ENCODE measurements at regions not wholly inside any gene's neighbourhood (a gene's known extent, or its start where the extent isn't known, plus 50 kb on each side); places are given as distances from the start of the nearest gene placed in this dataset.

- H3K4me3 Mint-ChIP-seq (ENCODE audit: unreplicated experiment): no peak overlapping the region
Measured at GRCh38 chr13:22152751-22153150, 481.9 kb downstream of the FGF9 start.

DNA sequence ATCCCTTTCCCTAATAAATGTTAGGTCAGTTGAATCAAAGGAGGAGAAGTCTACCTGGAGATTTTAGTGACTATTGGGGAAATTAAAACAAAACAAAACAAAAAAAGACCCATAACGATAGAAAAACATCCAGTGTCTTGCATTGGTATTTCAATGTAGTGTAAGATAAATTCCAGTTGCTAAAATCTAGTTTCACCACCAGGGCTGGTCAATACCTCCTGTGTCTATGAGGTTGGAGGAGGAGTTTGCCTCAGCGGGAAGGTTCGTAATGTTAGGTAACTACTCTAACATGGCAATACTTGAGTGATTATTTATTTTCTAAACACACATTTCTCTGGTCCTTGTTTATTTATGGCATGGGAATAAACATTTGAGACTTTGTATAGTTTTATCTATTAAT lies 483.2 kb downstream of the FGF9 start:
- H3K27me3 Mint-ChIP-seq (ENCODE audit: low read depth): peaks cover 11% of the 10 kb centered on the region
- no peaks in the 10 kb centered on the region for H3K36me3 Mint-ChIP-seq (ENCODE audit: low read depth)
- TF ChIP-seq, protein P1, sequence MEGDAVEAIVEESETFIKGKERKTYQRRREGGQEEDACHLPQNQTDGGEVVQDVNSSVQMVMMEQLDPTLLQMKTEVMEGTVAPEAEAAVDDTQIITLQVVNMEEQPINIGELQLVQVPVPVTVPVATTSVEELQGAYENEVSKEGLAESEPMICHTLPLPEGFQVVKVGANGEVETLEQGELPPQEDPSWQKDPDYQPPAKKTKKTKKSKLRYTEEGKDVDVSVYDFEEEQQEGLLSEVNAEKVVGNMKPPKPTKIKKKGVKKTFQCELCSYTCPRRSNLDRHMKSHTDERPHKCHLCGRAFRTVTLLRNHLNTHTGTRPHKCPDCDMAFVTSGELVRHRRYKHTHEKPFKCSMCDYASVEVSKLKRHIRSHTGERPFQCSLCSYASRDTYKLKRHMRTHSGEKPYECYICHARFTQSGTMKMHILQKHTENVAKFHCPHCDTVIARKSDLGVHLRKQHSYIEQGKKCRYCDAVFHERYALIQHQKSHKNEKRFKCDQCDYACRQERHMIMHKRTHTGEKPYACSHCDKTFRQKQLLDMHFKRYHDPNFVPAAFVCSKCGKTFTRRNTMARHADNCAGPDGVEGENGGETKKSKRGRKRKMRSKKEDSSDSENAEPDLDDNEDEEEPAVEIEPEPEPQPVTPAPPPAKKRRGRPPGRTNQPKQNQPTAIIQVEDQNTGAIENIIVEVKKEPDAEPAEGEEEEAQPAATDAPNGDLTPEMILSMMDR (IDR thresholded peaks at IDR 0.05): no peak
- H3K4me1 Mint-ChIP-seq (ENCODE audit: low read depth): no peaks in the 10 kb centered on the region
- DNase-seq (ENCODE audit: low spot score): no peak
- H3K9me3 Mint-ChIP-seq (ENCODE audit: low read depth): no peaks in the 10 kb centered on the region
- H3K27ac Mint-ChIP-seq (ENCODE audit: unreplicated experiment): no peak overlapping the region
- no peak overlapping the region for H3K4me3 Mint-ChIP-seq (ENCODE audit: unreplicated experiment)

More at GRCh38 chr13:22152751-22153150, 481.9 kb downstream of the FGF9 start:
- TF ChIP-seq, protein P1 (IDR thresholded peaks at IDR 0.05): no peak
- peaks cover 11% of the 10 kb centered on the region for H3K27me3 Mint-ChIP-seq (ENCODE audit: low read depth)
- H3K9me3 Mint-ChIP-seq (ENCODE audit: low read depth): peaks cover under 1% of the 10 kb centered on the region
- DNase-seq (ENCODE audit: low spot score): no peak
- no peaks in the 10 kb centered on the region for H3K4me1 Mint-ChIP-seq (ENCODE audit: low read depth)
- H3K36me3 Mint-ChIP-seq (ENCODE audit: low read depth): no peaks in the 10 kb centered on the region
- no peak overlapping the region for H3K27ac Mint-ChIP-seq (ENCODE audit: unreplicated experiment)

- peaks cover 12% of the 10 kb centered on the region for H3K9me3 Mint-ChIP-seq (ENCODE audit: low read depth)
- no peaks in the 10 kb centered on the region for H3K4me1 Mint-ChIP-seq (ENCODE audit: low read depth)
- H3K27me3 Mint-ChIP-seq (ENCODE audit: low read depth): no peaks in the 10 kb centered on the region
- TF ChIP-seq, protein P1 (IDR thresholded peaks at IDR 0.05): no peak
- H3K4me3 Mint-ChIP-seq (ENCODE audit: unreplicated experiment): no peak overlapping the region
- no peak overlapping the region for H3K27ac Mint-ChIP-seq (ENCODE audit: unreplicated experiment)
- no peak for DNase-seq (ENCODE audit: low spot score)
- H3K36me3 Mint-ChIP-seq (ENCODE audit: low read depth): no peaks in the 10 kb centered on the region
Measured at GRCh38 chr13:22161871-22162270, 491.0 kb downstream of the FGF9 start.

DNA sequence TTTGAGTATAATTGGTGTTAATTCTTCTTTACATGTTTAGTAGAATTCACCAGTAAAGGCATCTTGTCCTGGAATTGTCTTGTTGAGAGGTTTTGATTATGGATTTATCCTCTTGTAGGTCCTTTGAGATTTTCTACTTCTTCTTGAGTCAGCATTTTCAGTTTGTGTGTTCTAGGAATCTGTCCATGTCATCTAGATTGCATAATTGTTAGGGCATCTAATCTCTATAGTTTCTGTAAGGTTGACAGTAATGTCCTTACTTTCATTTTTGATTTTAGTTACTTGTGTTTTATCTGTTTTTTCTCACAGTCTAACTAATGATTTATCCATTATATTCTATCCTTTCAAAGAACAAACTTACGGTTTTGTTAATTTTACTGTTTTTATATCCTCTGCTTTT lies 492.0 kb downstream of the FGF9 start:
- H3K36me3 Mint-ChIP-seq (ENCODE audit: low read depth): no peaks in the 10 kb centered on the region
- H3K9me3 Mint-ChIP-seq (ENCODE audit: low read depth): peaks cover 12% of the 10 kb centered on the region
- DNase-seq (ENCODE audit: low spot score): no peak
- no peak overlapping the region for H3K4me3 Mint-ChIP-seq (ENCODE audit: unreplicated experiment)
- TF ChIP-seq, protein P1 (IDR thresholded peaks at IDR 0.05): no peak
- no peak overlapping the region for H3K27ac Mint-ChIP-seq (ENCODE audit: unreplicated experiment)
- H3K27me3 Mint-ChIP-seq (ENCODE audit: low read depth): no peaks in the 10 kb centered on the region
- no peaks in the 10 kb centered on the region for H3K4me1 Mint-ChIP-seq (ENCODE audit: low read depth)

- no peak for DNase-seq (ENCODE audit: low spot score)
- no peak overlapping the region for H3K27ac Mint-ChIP-seq (ENCODE audit: unreplicated experiment)
Measured at GRCh38 chr13:22168437-22169190, 497.7 kb downstream of the FGF9 start.

More at GRCh38 chr13:22168437-22169190, 497.7 kb downstream of the FGF9 start:
- TF ChIP-seq, protein P1 (IDR thresholded peaks at IDR 0.05): peak; percentile 8
- Mint-ChIP-seq H3K4me1 (ENCODE audit: low read depth) (peaks cover 6% of the 10 kb centered on the region), H3K27me3 (ENCODE audit: low read depth) (no peaks in the 10 kb centered on the region), H3K4me3 (ENCODE audit: unreplicated experiment) (no peak overlapping the region), H3K36me3 (ENCODE audit: low read depth) (no peaks in the 10 kb centered on the region), H3K9me3 (ENCODE audit: low read depth) (peaks cover 15% of the 10 kb centered on the region)
